Bronchial epithelial cell (primary cell): ENCODE measurements at regions not wholly inside any gene's neighbourhood (a gene's known extent, or its start where the extent isn't known, plus 50 kb on each side); places are given as distances from the start of the nearest gene placed in this dataset.
A peak's percentile ranks its signal among the peaks of the same experiment; 100 is the strongest.

ENCODE experiments used
- DNase-seq: peaks from one replicate; pipeline ENCODE4 v3.0.0-alpha.2; 2010; ENCODE audit warnings: low read depth
- FAIRE-seq: peaks from 2 replicates; lab custom pipeline; 2011; peaks lifted over from hg19 to GRCh38; lab: Jason Lieb, UNC
- H3K27me3 ChIP-seq: 2 replicates; pipeline ENCODE4 v1.5.1; 2011; ENCODE audit warnings: low read length; ENCODE audit not compliant: control insufficient read depth, insufficient read depth
- H3K36me3 ChIP-seq: 2 replicates; pipeline ENCODE4 v1.5.1; 2011; ENCODE audit warnings: low read length; ENCODE audit not compliant: control insufficient read depth, insufficient read depth
- H3K4me3 ChIP-seq: 2 replicates; pipeline ENCODE4 v1.5.1; 2011; ENCODE audit warnings: mild to moderate bottlenecking, low read depth, low read length, control low read depth
- CTCF ChIP-seq: IDR thresholded peaks from 2 replicates; pipeline ENCODE4 v1.5.1; 2011; ENCODE audit warnings: mild to moderate bottlenecking, moderate library complexity, low read length, control low read depth, inconsistent platforms; ENCODE audit not compliant: insufficient read depth, severe bottlenecking

- DNase-seq, result no peak
- H3K4me3 ChIP-seq, result no peak overlapping the region
- no peak for FAIRE-seq
- H3K27me3 ChIP-seq, result no peaks in the 10 kb centered on the region
- H3K36me3 ChIP-seq, result no peaks in the 10 kb centered on the region
- no peak for TF ChIP-seq CTCF
Observed at GRCh38 chr4:146073517-146073916, 102.0 kb upstream of the LSM6 start.

- no peak for TF ChIP-seq CTCF
- Histone ChIP-seq H3K36me3 (no peaks in the 10 kb centered on the region), H3K4me3 (no peak overlapping the region), H3K27me3 (no peaks in the 10 kb centered on the region)
- peak; percentile 25 for DNase-seq
- no peak for FAIRE-seq
Observed at GRCh38 chr4:146072376-146072775, 103.1 kb upstream of the LSM6 start.

GRCh38 chr4:146071390-146071789 lies 104.1 kb upstream of the LSM6 start:
- no peak for TF ChIP-seq CTCF
- no peak for FAIRE-seq
- Histone ChIP-seq H3K4me3 (no peak overlapping the region), H3K36me3 (no peaks in the 10 kb centered on the region), H3K27me3 (no peaks in the 10 kb centered on the region)
- no peak for DNase-seq

GRCh38 chr4:146063143-146063542 lies 112.4 kb upstream of the LSM6 start:
- no peak for FAIRE-seq
- DNase-seq, result no peak
- H3K4me3 ChIP-seq, result no peak overlapping the region
- no peak for TF ChIP-seq CTCF
- no peaks in the 10 kb centered on the region for H3K36me3 ChIP-seq
- no peaks in the 10 kb centered on the region for H3K27me3 ChIP-seq

GRCh38 chr4:146062340-146062739 lies 113.2 kb upstream of the LSM6 start:
- DNase-seq (no peak), FAIRE-seq (no peak)
- TF ChIP-seq CTCF, result no peak
- Histone ChIP-seq H3K27me3 (peaks cover under 1% of the 10 kb centered on the region), H3K36me3 (no peaks in the 10 kb centered on the region), H3K4me3 (no peak overlapping the region)

- H3K4me3 ChIP-seq, result no peak overlapping the region
- DNase-seq, result no peak
- H3K27me3 ChIP-seq, result peaks cover 2% of the 10 kb centered on the region
- no peaks in the 10 kb centered on the region for H3K36me3 ChIP-seq
- TF ChIP-seq CTCF, result no peak
- no peak for FAIRE-seq
Observed at GRCh38 chr4:146061610-146062334, 113.7 kb upstream of the LSM6 start.
